Thoracic aorta (tissue), 2 donors: ENCODE measurements at regions not wholly inside any gene's neighbourhood (a gene's known extent, or its start where the extent isn't known, plus 50 kb on each side); places are given as distances from the start of the nearest gene placed in this dataset.

Source experiments
- ATAC-seq: fragments of 150-250 bp; one replicate; pipeline ENCODE4 v1.8.0; 2017; ENCODE audit warnings: low read depth; ENCODE audit not compliant: insufficient number of reproducible peaks, low FRiP score
- DNase-seq: peaks from one replicate; pipeline ENCODE4 v3.0.0-alpha.2; 2020; ENCODE audit warnings: low spot score
- H3K27ac ChIP-seq, 2 donors: fragments of 200-600 bp; sonication (generic); 1 replicate in 1 of 2; 2 replicates in 1 of 2; pipeline ENCODE4 v1.5.1; 2016; ENCODE audit warnings: mild to moderate bottlenecking in 2 of 2, moderate library complexity in 2 of 2
- H3K27me3 ChIP-seq: fragments of 200-600 bp; sonication (generic); replicated peaks from 2 replicates; pipeline ENCODE4 v1.6.0; 2016; ENCODE audit warnings: mild to moderate bottlenecking; ENCODE audit not compliant: insufficient read depth
- H3K36me3 ChIP-seq: fragments of 200-600 bp; sonication (generic); one replicate; pipeline ENCODE4 v1.5.1; 2016
- H3K4me1 ChIP-seq, 2 donors: fragments of 200-600 bp; sonication (generic); 1 replicate in 1 of 2; 2 replicates in 1 of 2; pipeline versions ENCODE4 v1.5.1 to v1.6.0; 2016; ENCODE audit warnings: low read depth in 2 of 2, mild to moderate bottlenecking in 1 of 2; ENCODE audit not compliant: control insufficient read depth in 1 of 2
- H3K4me3 ChIP-seq: fragments of 200-600 bp; sonication (generic); 2 replicates; pipeline ENCODE4 v1.5.1; 2016; ENCODE audit warnings: mild to moderate bottlenecking
- H3K9me3 ChIP-seq: fragments of 200-600 bp; sonication (generic); 2 replicates; pipeline ENCODE4 v1.5.1; 2016
- CTCF ChIP-seq: fragments of 200-600 bp; sonication (generic); IDR thresholded peaks from one replicate; pipeline ENCODE4 v1.5.1; 2019; ENCODE audit warnings: antibody characterized with exemption

DNA sequence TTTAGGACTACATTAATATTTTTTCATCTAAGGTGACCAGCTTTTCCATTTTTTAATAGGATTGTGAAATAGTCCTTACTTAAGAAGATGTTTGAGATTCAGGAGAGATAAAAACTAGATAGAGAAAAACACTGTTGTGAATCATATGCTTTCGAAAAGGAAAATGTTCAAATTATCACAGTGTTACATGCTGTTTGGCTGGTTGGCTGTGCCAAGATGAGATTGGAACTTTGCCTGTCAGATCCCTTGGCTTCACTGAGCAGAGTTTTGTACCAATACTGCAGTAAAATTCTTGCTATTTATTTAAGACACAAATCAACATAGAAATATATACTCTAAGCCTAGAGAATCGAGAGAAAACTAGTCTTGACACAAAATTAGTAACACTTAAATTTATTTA is 117.2 kb downstream of the OXSM start:
- Histone ChIP-seq H3K4me3 (no peak overlapping the region), H3K36me3 (no peaks in the 10 kb centered on the region), H3K27ac (no peak overlapping the region), H3K27me3 (no peaks in the 10 kb centered on the region), H3K9me3 (no peaks in the 10 kb centered on the region), H3K4me1 (peaks cover 0 to 23% of the 10 kb centered on the region in 2 donors)
- no peak for DNase-seq
- ATAC-seq: no peak
- no peak for TF ChIP-seq CTCF

- no peak overlapping the region for H3K4me3 ChIP-seq
- ATAC-seq (no peak), DNase-seq (no peak)
- H3K27ac ChIP-seq: no peak overlapping the region
- H3K36me3 ChIP-seq: no peaks in the 10 kb centered on the region
- H3K4me1 ChIP-seq: peaks cover 0 to 20% of the 10 kb centered on the region in 2 donors
- no peaks in the 10 kb centered on the region for H3K9me3 ChIP-seq
- no peaks in the 10 kb centered on the region for H3K27me3 ChIP-seq
- no peak for TF ChIP-seq CTCF
Observed at GRCh38 chr3:25910105-25910504, 120.2 kb downstream of the OXSM start.

DNA sequence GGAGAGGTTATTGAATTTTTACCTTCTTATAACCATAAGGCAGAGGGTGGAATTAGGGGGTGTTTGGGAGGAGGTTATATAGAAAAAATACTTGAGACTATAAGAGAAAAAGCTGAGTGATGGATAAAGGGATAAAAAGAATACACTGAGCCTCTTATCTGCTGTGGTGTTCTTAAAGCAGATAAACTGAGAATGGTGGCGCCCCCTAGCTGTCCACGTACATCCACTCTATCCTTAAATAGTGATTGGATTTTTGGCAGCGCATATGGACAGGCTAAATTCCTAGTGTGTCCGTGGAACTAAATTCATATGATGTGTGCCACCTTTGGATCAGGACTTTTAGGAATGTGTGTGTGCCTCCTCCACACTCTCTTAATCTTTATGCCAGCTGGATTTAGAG is 121.1 kb downstream of the OXSM start:
- Histone ChIP-seq H3K36me3 (no peaks in the 10 kb centered on the region), H3K27me3 (no peaks in the 10 kb centered on the region), H3K9me3 (no peaks in the 10 kb centered on the region), H3K27ac (no peak overlapping the region), H3K4me1 (peaks cover 0 to 11% of the 10 kb centered on the region in 2 donors), H3K4me3 (no peak overlapping the region)
- DNase-seq: no peak
- ATAC-seq: no peak
- no peak for TF ChIP-seq CTCF

DNA sequence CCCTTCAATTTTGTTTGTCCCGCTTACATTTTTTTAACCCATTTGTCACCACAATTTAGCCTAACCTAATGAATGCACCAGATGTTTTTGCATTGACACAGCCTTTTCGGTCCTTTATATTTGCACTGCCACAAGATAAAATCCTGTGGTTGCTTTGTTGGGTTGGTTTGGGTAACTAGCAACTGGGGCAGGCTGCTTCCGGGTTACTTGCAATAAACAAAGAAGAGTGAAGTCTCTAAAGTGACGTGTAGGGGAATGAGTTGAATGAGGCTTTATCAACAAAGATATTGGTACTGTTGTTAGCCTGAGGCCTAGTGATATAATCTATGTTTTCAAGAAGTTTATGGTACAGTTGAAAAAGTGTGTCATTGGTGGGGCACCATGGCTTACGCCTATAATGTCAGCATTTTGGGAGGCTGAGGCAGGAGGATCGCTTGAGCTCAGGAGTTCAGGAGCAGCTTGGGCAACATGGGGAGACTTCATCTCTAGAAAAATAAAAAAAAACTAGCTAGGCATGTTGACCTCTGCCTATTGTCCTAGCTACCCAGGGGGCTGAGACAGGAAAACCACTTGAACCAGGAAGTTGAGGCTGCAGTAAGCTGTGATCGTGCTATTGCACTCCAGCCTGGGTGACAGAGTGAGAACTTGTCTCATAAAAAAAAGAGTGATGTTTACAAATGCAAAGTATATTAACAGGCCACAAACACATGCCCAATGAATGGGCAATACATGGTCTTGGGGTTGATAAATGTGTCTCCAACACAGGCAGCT is 121.8 kb downstream of the OXSM start:
- ATAC-seq (no peak), DNase-seq (no peak)
- Histone ChIP-seq H3K27ac (no peak overlapping the region), H3K9me3 (no peaks in the 10 kb centered on the region), H3K27me3 (no peaks in the 10 kb centered on the region), H3K4me1 (peaks cover 0 to 9% of the 10 kb centered on the region in 2 donors), H3K36me3 (no peaks in the 10 kb centered on the region), H3K4me3 (no peak overlapping the region)
- no peak for TF ChIP-seq CTCF

- ATAC-seq (no peak), DNase-seq (no peak)
- H3K4me3 ChIP-seq: no peak overlapping the region
- H3K27me3 ChIP-seq: no peaks in the 10 kb centered on the region
- H3K4me1 ChIP-seq: no peaks in the 10 kb centered on the region
- no peaks in the 10 kb centered on the region for H3K36me3 ChIP-seq
- H3K27ac ChIP-seq: no peak overlapping the region
- no peaks in the 10 kb centered on the region for H3K9me3 ChIP-seq
- no peak for TF ChIP-seq CTCF
Observed at GRCh38 chr3:25913179-25913578, 123.3 kb downstream of the OXSM start.
